A673 (cell line): ENCODE measurements at regions not wholly inside any gene's neighbourhood (a gene's known extent, or its start where the extent isn't known, plus 50 kb on each side); places are given as distances from the start of the nearest gene placed in this dataset.

Experiments used
- EZH2 ChIP-seq: fragments of 200-600 bp; sonication (generic); IDR thresholded peaks from 2 replicates; pipeline ENCODE4 v1.6.1; 2017; ENCODE audit warnings: borderline replicate concordance, low read depth, mild to moderate bottlenecking, mixed read lengths, antibody characterized with exemption, low read length; ENCODE audit not compliant: poor library complexity, severe bottlenecking
- TF ChIP-seq, protein P1 (sequence below): fragments of 300-800, 200-600 bp; sonication (generic); conservative IDR thresholded peaks from 2 replicates; pipeline ENCODE4 v1.5.1; 2017; ENCODE audit warnings: low read depth, mild to moderate bottlenecking, antibody characterized with exemption, low read length, moderate library complexity, mixed read lengths

DNA sequence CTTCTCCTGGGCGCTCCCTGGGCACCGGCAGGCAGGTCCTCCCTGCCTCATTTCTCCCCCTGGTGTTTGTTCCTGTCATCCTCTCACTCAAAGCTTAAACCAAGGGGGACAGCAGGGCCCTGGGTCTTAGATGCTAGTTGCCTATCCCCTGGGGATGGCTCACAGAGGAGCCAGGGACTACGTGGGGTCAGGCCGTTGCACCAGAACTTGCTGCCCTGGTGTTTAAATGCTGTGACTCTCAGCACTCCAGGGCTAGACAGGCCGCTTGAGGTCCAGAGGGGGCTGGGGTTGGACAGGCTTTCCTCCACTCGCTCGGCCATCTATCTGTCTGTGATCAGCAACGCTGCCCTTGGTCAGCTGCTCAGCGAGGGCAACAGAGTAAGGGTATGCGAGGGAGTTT lies 340.3 kb downstream of the CXCL12 start:
- TF ChIP-seq, protein P1, sequence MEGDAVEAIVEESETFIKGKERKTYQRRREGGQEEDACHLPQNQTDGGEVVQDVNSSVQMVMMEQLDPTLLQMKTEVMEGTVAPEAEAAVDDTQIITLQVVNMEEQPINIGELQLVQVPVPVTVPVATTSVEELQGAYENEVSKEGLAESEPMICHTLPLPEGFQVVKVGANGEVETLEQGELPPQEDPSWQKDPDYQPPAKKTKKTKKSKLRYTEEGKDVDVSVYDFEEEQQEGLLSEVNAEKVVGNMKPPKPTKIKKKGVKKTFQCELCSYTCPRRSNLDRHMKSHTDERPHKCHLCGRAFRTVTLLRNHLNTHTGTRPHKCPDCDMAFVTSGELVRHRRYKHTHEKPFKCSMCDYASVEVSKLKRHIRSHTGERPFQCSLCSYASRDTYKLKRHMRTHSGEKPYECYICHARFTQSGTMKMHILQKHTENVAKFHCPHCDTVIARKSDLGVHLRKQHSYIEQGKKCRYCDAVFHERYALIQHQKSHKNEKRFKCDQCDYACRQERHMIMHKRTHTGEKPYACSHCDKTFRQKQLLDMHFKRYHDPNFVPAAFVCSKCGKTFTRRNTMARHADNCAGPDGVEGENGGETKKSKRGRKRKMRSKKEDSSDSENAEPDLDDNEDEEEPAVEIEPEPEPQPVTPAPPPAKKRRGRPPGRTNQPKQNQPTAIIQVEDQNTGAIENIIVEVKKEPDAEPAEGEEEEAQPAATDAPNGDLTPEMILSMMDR = no peak
- no peak for TF ChIP-seq EZH2
